ENCODE measurements at regions not wholly inside any gene's neighbourhood (a gene's known extent, or its start where the extent isn't known, plus 50 kb on each side); places are given as distances from the start of the nearest gene placed in this dataset.

GRCh38 chrX:116972362-116972761, 509.6 kb upstream of the CT83 start:
- Histone ChIP-seq H3K4me1 (ENCODE audit: low read length) (no peaks in the 10 kb centered on the region), H3K4me2 (ENCODE audit: low read depth, low read length, poor library complexity, severe bottlenecking) (no peak overlapping the region), H3K4me3 (ENCODE audit: low read length) (no peak overlapping the region), H3K36me3 (ENCODE audit: insufficient read depth, low read length) (no peaks in the 10 kb centered on the region), H3K9me3 (ENCODE audit: low read length) (peaks cover 3% of the 10 kb centered on the region; the same call in 1 of the 2 replicates), H3K79me2 (ENCODE audit: low read length) (no peaks in the 10 kb centered on the region), H3K9ac (ENCODE audit: low read length) (no peak overlapping the region), H2AFZ (ENCODE audit: low read length) (no peak overlapping the region), H3K27ac (ENCODE audit: low read length) (no peak overlapping the region), H4K20me1 (ENCODE audit: insufficient read depth, low read depth, low read length) (no peaks in the 10 kb centered on the region), H3K9me2 (replicated peaks; ENCODE audit: insufficient read depth, low read length) (no peaks in the 10 kb centered on the region), H3K27me3 (ENCODE audit: low read length) (no peaks in the 10 kb centered on the region)
- no peak for DNase-seq

DNA sequence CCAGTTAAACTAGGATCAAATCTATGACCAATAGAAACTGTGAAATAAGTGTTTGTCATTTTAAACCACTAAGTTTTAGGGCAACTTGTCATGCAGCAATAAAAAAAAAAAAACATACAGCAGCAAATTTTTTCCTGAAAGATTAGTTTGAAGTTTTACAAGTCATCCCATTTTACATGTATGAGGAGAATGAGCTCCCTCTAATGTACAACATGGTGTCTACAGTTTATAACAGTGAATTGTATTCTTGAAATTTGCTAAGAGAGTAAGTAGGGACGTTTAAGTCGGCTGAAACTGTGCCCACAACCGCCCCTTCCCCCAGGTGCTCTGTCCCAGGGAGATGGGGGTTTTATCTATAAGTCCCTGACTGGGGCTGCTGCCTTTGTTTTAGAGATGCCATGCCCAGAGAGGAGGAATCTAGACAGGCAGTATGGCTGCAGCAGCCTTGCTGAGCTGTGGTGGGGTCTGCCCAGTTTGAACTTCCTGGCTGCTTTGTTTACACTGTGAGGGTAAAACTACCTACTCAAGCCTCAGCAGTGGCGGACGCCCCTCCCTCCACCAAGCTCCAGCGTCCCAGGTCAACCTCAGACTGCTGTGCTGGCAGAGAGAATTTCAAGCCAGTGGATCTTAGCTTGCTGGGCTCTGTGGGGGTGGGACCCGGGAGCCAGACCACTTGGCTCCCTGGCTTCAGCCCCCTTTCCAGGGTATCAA, 499.3 kb upstream of the CT83 start:
- Histone ChIP-seq H3K9me2 (replicated peaks; ENCODE audit: insufficient read depth, low read length) (no peaks in the 10 kb centered on the region), H3K4me1 (ENCODE audit: low read length) (no peaks in the 10 kb centered on the region), H3K36me3 (ENCODE audit: insufficient read depth, low read length) (no peaks in the 10 kb centered on the region), H3K27me3 (ENCODE audit: low read length) (no peaks in the 10 kb centered on the region), H3K9ac (ENCODE audit: low read length) (no peak overlapping the region), H3K27ac (ENCODE audit: low read length) (no peak overlapping the region), H3K79me2 (ENCODE audit: low read length) (no peaks in the 10 kb centered on the region), H3K9me3 (ENCODE audit: low read length) (no peaks in the 10 kb centered on the region), H3K4me2 (ENCODE audit: low read depth, low read length, poor library complexity, severe bottlenecking) (no peak overlapping the region), H3K4me3 (ENCODE audit: low read length) (no peak overlapping the region), H4K20me1 (ENCODE audit: insufficient read depth, low read depth, low read length) (no peaks in the 10 kb centered on the region), H2AFZ (ENCODE audit: low read length) (no peak overlapping the region)
- peak; percentile 44 for DNase-seq

DNA sequence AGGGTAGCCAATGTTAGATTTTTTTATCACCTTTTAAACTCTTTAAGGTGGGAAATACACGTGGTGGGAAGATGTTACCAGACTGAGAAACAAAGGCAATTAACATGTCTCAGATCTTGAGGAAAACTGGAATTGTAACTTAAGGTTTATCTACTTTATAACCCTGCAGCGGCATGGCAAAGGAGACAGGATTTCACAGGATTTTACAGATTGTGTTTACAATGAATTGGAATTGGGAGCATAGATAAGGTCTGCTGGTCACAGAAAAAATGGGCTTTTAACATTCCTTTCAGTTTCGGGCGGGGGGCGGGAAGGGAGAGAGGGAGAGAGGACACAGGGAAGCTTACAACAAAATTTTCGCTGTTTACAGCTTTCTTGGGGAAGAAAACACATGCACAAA, 467.5 kb upstream of the CT83 start:
- H3K9me2 ChIP-seq (replicated peaks; ENCODE audit: insufficient read depth, low read length), result no peaks in the 10 kb centered on the region
- no peaks in the 10 kb centered on the region for H3K9me3 ChIP-seq (ENCODE audit: low read length)
- no peaks in the 10 kb centered on the region for H3K27me3 ChIP-seq (ENCODE audit: low read length)
- no peaks in the 10 kb centered on the region for H3K4me1 ChIP-seq (ENCODE audit: low read length)
- no peaks in the 10 kb centered on the region for H4K20me1 ChIP-seq (ENCODE audit: insufficient read depth, low read depth, low read length)
- H3K9ac ChIP-seq (ENCODE audit: low read length), result no peak overlapping the region
- H3K4me3 ChIP-seq (ENCODE audit: low read length), result no peak overlapping the region
- DNase-seq, result no peak
- no peak overlapping the region for H3K27ac ChIP-seq (ENCODE audit: low read length)
- H3K79me2 ChIP-seq (ENCODE audit: low read length), result no peaks in the 10 kb centered on the region
- no peak overlapping the region for H3K4me2 ChIP-seq (ENCODE audit: low read depth, low read length, poor library complexity, severe bottlenecking)
- H2AFZ ChIP-seq (ENCODE audit: low read length), result no peak overlapping the region
- H3K36me3 ChIP-seq (ENCODE audit: insufficient read depth, low read length), result no peaks in the 10 kb centered on the region

- H3K9me3 ChIP-seq (ENCODE audit: low read length), result no peaks in the 10 kb centered on the region
- H3K9ac ChIP-seq (ENCODE audit: low read length), result no peak overlapping the region
- H3K4me3 ChIP-seq (ENCODE audit: low read length), result no peak overlapping the region
- H2AFZ ChIP-seq (ENCODE audit: low read length), result no peak overlapping the region
- no peaks in the 10 kb centered on the region for H4K20me1 ChIP-seq (ENCODE audit: insufficient read depth, low read depth, low read length)
- no peaks in the 10 kb centered on the region for H3K4me1 ChIP-seq (ENCODE audit: low read length)
- DNase-seq, result no peak
- H3K36me3 ChIP-seq (ENCODE audit: insufficient read depth, low read length), result no peaks in the 10 kb centered on the region
- no peak overlapping the region for H3K4me2 ChIP-seq (ENCODE audit: low read depth, low read length, poor library complexity, severe bottlenecking)
- H3K9me2 ChIP-seq (replicated peaks; ENCODE audit: insufficient read depth, low read length), result no peaks in the 10 kb centered on the region
- no peaks in the 10 kb centered on the region for H3K27me3 ChIP-seq (ENCODE audit: low read length)
- H3K27ac ChIP-seq (ENCODE audit: low read length), result no peak overlapping the region
- no peaks in the 10 kb centered on the region for H3K79me2 ChIP-seq (ENCODE audit: low read length)
Observed at GRCh38 chrX:116897526-116897925, 434.8 kb upstream of the CT83 start.

DNA sequence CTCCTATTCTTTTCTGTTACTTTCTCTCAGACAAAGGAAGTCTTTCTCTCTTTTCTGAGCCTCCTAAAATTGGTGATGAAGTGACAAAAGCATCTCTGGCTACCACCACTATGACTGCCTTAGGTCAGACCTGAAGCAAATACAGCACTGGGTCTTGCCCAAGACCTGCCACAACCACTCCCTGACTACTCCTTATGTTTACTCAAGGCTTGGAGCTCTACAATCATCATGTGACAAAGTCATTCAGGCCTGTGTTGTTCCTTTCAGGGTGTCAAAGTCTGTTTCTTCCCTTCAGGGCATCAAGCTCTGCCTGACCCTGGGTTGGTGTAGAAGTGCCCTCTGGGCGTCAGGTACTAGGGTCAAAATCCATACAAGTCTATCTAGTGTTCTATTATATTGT, 419.2 kb upstream of the CT83 start:
- Histone ChIP-seq H2AFZ (ENCODE audit: low read length) (no peak overlapping the region), H3K9me3 (ENCODE audit: low read length) (no peaks in the 10 kb centered on the region), H3K4me3 (ENCODE audit: low read length) (no peak overlapping the region), H3K4me2 (ENCODE audit: low read depth, low read length, poor library complexity, severe bottlenecking) (no peak overlapping the region), H3K9ac (ENCODE audit: low read length) (no peak overlapping the region), H3K36me3 (ENCODE audit: insufficient read depth, low read length) (no peaks in the 10 kb centered on the region), H3K79me2 (ENCODE audit: low read length) (no peaks in the 10 kb centered on the region), H3K4me1 (ENCODE audit: low read length) (no peaks in the 10 kb centered on the region), H3K9me2 (replicated peaks; ENCODE audit: insufficient read depth, low read length) (no peaks in the 10 kb centered on the region; the same call in 1 of the 2 replicates), H3K27me3 (ENCODE audit: low read length) (no peaks in the 10 kb centered on the region), H3K27ac (ENCODE audit: low read length) (no peak overlapping the region), H4K20me1 (ENCODE audit: insufficient read depth, low read depth, low read length) (no peaks in the 10 kb centered on the region)
- DNase-seq, result no peak

- Histone ChIP-seq H3K9ac (ENCODE audit: low read length) (no peak overlapping the region), H3K9me2 (replicated peaks; ENCODE audit: insufficient read depth, low read length) (no peaks in the 10 kb centered on the region; the same call in 1 of the 2 replicates), H2AFZ (ENCODE audit: low read length) (no peak overlapping the region), H3K4me3 (ENCODE audit: low read length) (no peak overlapping the region), H4K20me1 (ENCODE audit: insufficient read depth, low read depth, low read length) (no peaks in the 10 kb centered on the region), H3K27ac (ENCODE audit: low read length) (no peak overlapping the region), H3K36me3 (ENCODE audit: insufficient read depth, low read length) (no peaks in the 10 kb centered on the region), H3K79me2 (ENCODE audit: low read length) (no peaks in the 10 kb centered on the region), H3K4me2 (ENCODE audit: low read depth, low read length, poor library complexity, severe bottlenecking) (no peak overlapping the region), H3K27me3 (ENCODE audit: low read length) (no peaks in the 10 kb centered on the region), H3K4me1 (ENCODE audit: low read length) (no peaks in the 10 kb centered on the region), H3K9me3 (ENCODE audit: low read length) (no peaks in the 10 kb centered on the region)
- DNase-seq, result no peak
Observed at GRCh38 chrX:116873671-116874070, 410.9 kb upstream of the CT83 start.

- Histone ChIP-seq H3K36me3 (ENCODE audit: insufficient read depth, low read length) (no peaks in the 10 kb centered on the region), H3K27ac (ENCODE audit: low read length) (no peak overlapping the region), H3K4me2 (ENCODE audit: low read depth, low read length, poor library complexity, severe bottlenecking) (no peak overlapping the region), H3K79me2 (ENCODE audit: low read length) (no peaks in the 10 kb centered on the region), H3K9me2 (replicated peaks; ENCODE audit: insufficient read depth, low read length) (no peaks in the 10 kb centered on the region; the same call in 1 of the 2 replicates), H4K20me1 (ENCODE audit: insufficient read depth, low read depth, low read length) (no peaks in the 10 kb centered on the region), H3K9ac (ENCODE audit: low read length) (no peak overlapping the region), H3K4me1 (ENCODE audit: low read length) (no peaks in the 10 kb centered on the region), H3K4me3 (ENCODE audit: low read length) (no peak overlapping the region), H2AFZ (ENCODE audit: low read length) (no peak overlapping the region), H3K9me3 (ENCODE audit: low read length) (no peaks in the 10 kb centered on the region), H3K27me3 (ENCODE audit: low read length) (no peaks in the 10 kb centered on the region)
- no peak for DNase-seq
Observed at GRCh38 chrX:116872931-116873330, 410.2 kb upstream of the CT83 start.

- no peak overlapping the region for H3K4me2 ChIP-seq (ENCODE audit: low read depth, low read length, poor library complexity, severe bottlenecking)
- H3K9me3 ChIP-seq (ENCODE audit: low read length), result no peaks in the 10 kb centered on the region
- H4K20me1 ChIP-seq (ENCODE audit: insufficient read depth, low read depth, low read length), result no peaks in the 10 kb centered on the region
- H3K4me1 ChIP-seq (ENCODE audit: low read length), result no peaks in the 10 kb centered on the region
- no peaks in the 10 kb centered on the region for H3K9me2 ChIP-seq (replicated peaks; ENCODE audit: insufficient read depth, low read length)
- no peaks in the 10 kb centered on the region for H3K36me3 ChIP-seq (ENCODE audit: insufficient read depth, low read length)
- H3K4me3 ChIP-seq (ENCODE audit: low read length), result no peak overlapping the region
- no peak overlapping the region for H3K9ac ChIP-seq (ENCODE audit: low read length)
- H2AFZ ChIP-seq (ENCODE audit: low read length), result no peak overlapping the region
- no peak overlapping the region for H3K27ac ChIP-seq (ENCODE audit: low read length)
- no peaks in the 10 kb centered on the region for H3K27me3 ChIP-seq (ENCODE audit: low read length)
- H3K79me2 ChIP-seq (ENCODE audit: low read length), result no peaks in the 10 kb centered on the region
- no peak for DNase-seq
Observed at GRCh38 chrX:116863029-116863428, 400.3 kb upstream of the CT83 start.

Data from Karpas-422 (cell line).